ENCODE measurements at regions not wholly inside any gene's neighbourhood (a gene's known extent, or its start where the extent isn't known, plus 50 kb on each side); places are given as distances from the start of the nearest gene placed in this dataset.
"Not testable (repeated sequence)": the region's sequence is repeated elsewhere in the genome, so short reads cannot be mapped to it uniquely, and the experiment has no call there.

DNA sequence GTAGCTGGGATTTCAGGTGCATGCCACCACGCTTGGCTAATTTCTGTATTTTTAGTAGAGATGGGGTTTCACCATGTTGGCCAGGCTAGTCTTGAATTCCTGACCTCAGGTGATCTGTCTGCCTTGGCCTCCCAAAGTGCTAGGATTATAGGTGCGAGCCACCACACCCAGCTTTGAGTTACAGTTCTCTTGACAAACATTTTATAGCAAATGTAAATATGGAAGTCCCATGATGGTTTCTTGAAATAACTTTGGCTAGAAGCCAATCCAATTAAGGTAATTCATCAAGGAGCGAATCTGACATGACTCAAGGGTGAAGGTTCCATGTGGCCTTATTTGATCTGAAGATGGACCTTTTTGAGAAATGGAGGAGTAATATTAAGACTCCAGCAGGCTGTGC lies 76.2 kb upstream of the RFLNA start:
- DNase-seq: not testable (repeated sequence)

- no peak for DNase-seq
Measured at GRCh38 chr12:124222368-124223245, 72.3 kb upstream of the RFLNA start.

GRCh38 chr12:124223733-124224138 lies 71.2 kb upstream of the RFLNA start:
- DNase-seq: not testable (repeated sequence)

GRCh38 chr12:124224535-124225110 lies 70.3 kb upstream of the RFLNA start:
- no peak for DNase-seq

- no peak for DNase-seq
Measured at GRCh38 chr12:124225730-124226129, 69.2 kb upstream of the RFLNA start.

- DNase-seq: no peak
Measured at GRCh38 chr12:124227951-124228711, 66.8 kb upstream of the RFLNA start.

DNA sequence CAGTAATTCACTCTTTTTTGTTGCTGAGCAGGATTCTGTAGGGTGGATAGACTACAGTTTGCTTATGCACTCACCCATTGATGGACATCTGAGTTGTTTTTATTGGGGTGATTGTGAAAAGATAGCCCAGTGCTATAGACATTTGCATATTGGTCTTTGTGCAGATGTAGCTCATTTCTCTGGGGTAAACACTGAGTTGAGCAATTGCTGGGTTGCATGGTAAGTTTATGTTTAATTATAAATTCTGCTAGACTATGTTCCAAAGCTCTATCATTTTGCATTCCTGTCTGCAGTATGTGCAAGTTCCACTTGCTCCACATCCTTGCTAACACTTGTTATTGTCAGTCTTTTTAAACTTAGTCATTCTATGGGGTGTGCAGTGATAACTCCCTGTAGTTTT lies 65.4 kb upstream of the RFLNA start:
- no peak for DNase-seq

- no peak for DNase-seq
Measured at GRCh38 chr12:124230117-124230757, 64.7 kb upstream of the RFLNA start.

DNA sequence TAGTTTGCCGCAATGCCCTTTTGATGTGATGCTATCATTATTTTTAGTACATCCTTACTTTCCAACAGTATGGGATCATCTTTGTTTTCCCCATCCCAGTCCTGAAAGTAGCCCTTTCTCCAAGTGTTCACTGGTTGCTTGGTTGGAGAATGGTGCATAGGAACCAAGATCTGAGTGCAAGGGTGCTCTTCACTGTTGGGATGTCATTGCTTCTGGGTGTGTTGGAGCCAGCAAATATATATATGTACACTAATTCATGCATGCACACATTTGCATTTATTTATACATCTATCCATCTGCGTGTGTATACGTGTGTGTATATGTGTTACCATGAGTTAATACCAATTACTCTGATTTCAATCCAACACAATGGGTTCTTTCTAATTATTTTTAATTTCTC lies 64.1 kb upstream of the RFLNA start:
- no peak for DNase-seq

DNA sequence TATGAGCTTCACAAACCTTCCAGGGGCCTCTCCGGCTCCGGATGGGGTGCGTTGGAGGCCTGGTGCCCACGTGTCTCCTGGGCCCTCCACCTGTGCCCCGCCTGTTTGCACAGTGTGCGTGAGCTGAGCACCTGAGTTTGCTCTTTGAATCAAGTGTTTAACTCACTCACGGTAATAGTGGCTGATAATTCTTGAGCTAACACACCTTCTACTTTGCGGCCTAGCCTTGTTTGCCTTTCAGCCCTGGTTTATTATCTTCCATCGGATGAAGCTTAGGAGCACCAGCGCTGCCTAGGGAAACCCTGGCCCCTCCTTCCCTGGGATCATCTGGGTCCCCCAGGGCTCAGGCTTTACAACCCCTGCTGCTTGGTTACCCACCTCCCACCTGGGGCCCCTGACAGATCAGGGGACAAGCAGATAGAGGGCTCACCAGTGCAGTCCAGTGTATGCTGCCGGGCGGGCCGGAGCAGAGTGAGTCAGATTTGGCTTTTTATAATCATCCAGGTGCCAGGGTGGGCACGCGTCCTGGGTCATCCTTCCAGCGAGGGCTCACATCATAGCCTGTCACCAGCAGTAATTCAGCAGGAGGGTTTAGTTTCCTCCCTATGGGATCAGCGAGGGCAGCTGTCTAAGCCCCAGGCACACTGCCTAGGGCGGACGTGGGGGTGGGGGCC lies 62.8 kb upstream of the RFLNA start:
- DNase-seq: no peak

DNA sequence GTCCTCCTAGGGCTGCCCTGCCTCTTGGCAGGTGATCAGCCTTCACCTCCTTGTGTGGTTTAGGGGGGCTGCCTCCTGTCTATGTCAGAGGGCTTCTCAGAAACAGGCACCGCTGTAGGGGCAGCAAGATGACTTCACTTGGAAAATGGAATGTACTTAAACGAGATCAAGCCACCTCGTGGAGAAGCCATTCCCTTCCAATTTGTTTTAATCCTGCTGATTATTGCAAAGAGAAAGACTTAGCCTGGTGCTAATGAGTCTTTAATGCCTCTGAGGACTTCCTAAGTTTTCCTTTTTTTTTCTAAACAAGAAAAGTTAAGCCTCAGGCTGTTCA lies 62.3 kb upstream of the RFLNA start:
- no peak for DNase-seq

GRCh38 chr12:124233041-124233796 lies 61.7 kb upstream of the RFLNA start:
- DNase-seq: no peak

GRCh38 chr12:124233846-124234640 lies 60.9 kb upstream of the RFLNA start:
- DNase-seq: no peak

GRCh38 chr12:124236625-124237031 lies 58.3 kb upstream of the RFLNA start:
- DNase-seq: no peak

DNA sequence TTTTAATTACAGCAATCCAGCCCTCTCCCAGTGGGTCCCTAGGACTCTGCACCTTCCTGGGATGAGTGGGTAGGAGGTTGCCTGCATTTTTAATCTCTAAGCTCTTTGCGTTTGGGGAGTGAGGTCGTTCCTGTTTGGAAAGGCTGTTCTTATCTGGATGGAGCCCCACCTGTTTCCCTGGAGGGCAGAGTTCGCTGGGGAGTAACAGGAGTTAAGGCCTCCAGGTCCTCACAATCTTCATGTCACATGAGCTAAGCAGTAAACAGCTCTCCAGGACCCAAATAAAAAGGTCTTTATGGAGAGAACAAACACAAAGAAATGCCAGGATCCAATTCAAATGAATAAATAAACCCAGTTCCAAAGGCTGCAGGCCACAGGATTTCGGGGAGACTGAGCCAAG lies 56.0 kb upstream of the RFLNA start:
- DNase-seq: no peak

DNA sequence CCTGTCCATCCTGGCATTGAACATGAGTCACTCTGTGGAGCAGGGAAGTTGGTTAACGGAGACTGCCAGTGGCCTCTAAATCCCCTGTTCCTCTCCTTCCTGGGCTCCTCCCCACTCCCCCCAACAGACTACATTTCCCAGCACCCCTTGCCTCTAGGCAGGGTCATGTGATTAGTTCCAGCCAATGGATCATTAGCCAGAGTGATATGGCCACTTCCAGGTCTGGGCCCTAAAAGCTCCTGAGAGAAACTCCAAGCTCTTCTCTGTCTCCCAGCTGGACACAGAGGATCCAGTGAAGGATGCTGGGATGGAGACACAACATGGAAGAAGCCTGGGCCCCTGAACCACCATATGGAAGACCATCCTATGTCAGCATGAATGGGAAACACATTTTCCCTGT lies 54.4 kb upstream of the RFLNA start:
- no peak for DNase-seq

DNA sequence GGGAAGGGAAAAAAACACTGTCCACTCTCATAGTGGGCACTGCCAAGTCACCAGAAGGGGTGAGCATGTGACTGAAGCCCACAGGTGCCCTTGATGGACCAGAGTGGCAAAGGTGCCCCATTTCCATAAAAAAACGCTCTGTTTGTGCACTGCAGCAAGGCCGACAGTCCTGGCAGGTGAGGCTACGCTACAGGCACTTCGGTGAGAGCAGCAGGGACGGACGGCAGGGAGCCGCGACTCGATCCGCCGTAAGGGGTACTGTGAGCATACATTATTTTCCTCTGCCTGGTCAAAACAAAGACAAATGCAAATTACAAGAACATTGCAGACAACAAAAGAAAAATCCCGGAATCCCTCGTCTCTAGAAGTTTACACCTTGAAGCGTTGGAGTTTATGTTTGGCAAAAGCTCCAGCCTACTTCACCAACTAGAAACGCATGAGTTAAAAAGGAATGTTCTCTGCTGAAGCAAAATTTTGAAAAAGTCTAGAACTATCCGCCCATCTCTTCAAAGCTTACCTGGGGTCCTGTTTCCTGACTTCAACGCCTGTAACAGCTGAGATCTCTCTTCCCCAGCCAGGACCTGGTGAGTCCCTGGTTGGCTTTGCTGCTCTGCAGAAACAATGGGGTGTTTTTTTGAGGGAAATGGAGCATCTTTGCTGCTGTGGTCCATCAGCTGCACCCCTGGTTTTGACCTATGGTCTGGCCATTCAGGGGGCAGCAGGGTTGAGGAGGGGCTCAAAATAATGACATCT lies 52.9 kb upstream of the RFLNA start:
- no peak for DNase-seq

- DNase-seq: no peak
Measured at GRCh38 chr12:124242529-124243065, 52.3 kb upstream of the RFLNA start.

DNA sequence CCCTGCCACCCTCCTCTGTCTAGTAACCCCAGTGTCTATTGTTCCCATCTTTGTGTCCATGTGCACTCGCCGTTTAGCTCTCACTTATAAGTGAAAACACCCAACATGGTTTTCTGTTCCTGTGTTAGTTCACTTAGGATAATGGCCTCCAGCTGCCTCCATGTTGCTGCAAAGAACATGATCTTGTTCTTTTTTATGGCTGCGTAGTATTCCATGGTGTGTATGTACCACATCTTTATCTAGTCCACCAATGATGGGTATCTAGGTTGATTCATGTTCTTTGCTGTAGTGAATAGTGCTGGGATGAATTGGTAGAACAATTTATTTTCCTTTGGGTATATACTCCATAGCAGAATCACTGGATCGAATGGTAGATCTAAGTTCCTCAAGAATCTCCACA lies 51.0 kb upstream of the RFLNA start:
- DNase-seq: no peak
